GM12878 (cell line): ENCODE measurements at regions not wholly inside any gene's neighbourhood (a gene's known extent, or its start where the extent isn't known, plus 50 kb on each side); places are given as distances from the start of the nearest gene placed in this dataset.

Experiments used
- ATAC-seq: fragments of 200-7000 bp; cut with Tn5 transposase; 3 replicates; pipeline ENCODE4 v1.9.1; 2020; ENCODE audit warnings: mild to moderate bottlenecking, moderate library complexity
- BruUV-seq: library from RNA; stranded (reverse); fragments of 400-500 nt; replicated peaks from 2 replicates; lab custom pipeline; 2021; lab: Mats Ljungman, UMichigan
- CTCF ChIA-PET: fragments of 300-600 bp; sonication (Branson Sonifier 250); formaldehyde crosslinking; extraction: SDS; loops from one replicate; lab custom pipeline; 2021; ENCODE audit warnings: inconsistent platforms; lab: Yijun Ruan, JAX
- POLR2A ChIA-PET: fragments of 350-600 bp; formaldehyde crosslinking; extraction: SDS; loops from one replicate; lab custom pipeline; 2021; ENCODE audit warnings: inconsistent platforms; lab: Charles Lee
- RAD21 ChIA-PET: fragments of 300-600 bp; sonication (Branson Sonifier 250); formaldehyde crosslinking; loops from one replicate; lab custom pipeline; 2023; ENCODE audit warnings: antibody characterized with exemption; ENCODE audit not compliant: unreplicated experiment; lab: Charles Lee
- SMC1A ChIA-PET: fragments of 300-600 bp; sonication (Branson Sonifier 250); formaldehyde crosslinking; loops from one replicate; lab custom pipeline; 2023; ENCODE audit not compliant: unreplicated experiment, uncharacterized antibody; lab: Charles Lee
- DNase-seq: peaks from one replicate; pipeline ENCODE4 v3.0.0-alpha.2; 2011; ENCODE audit warnings: low read depth, low spot score
- FAIRE-seq: peaks from 3 replicates; lab custom pipeline; 2011; peaks lifted over from hg19 to GRCh38; lab: Jason Lieb, UNC
- H2AFZ ChIP-seq: 2 replicates; pipeline ENCODE4 v1.6.0; 2011; ENCODE audit warnings: low read depth, low read length, control low read depth; ENCODE audit not compliant: control insufficient read depth
- H3K27ac ChIP-seq: 2 replicates; pipeline ENCODE4 v1.5.1; 2011; ENCODE audit warnings: control low read depth; ENCODE audit not compliant: control insufficient read depth, insufficient read depth
- H3K27me3 ChIP-seq, 2 experiments: replicated peaks in 1 of 2; 2 replicates each; pipeline versions ENCODE4 v1.6.0 to v1.6.1; 2011; ENCODE audit warnings: low read length in 1 of 2; ENCODE audit not compliant: control insufficient read depth in 2 of 2, insufficient read depth in 2 of 2
- H3K36me3 ChIP-seq, 2 experiments: 2 replicates each; pipeline ENCODE4 v1.5.1; 2011; ENCODE audit warnings: low read length in 1 of 2; ENCODE audit not compliant: control insufficient read depth in 2 of 2, insufficient read depth in 2 of 2
- H3K4me1 ChIP-seq: 2 replicates; pipeline ENCODE4 v1.6.1; 2011; ENCODE audit warnings: mild to moderate bottlenecking, low read length, moderate library complexity, mixed read lengths; ENCODE audit not compliant: control insufficient read depth, insufficient read depth
- H3K4me2 ChIP-seq: 2 replicates; pipeline ENCODE4 v1.6.0; 2011; ENCODE audit warnings: control low read depth; ENCODE audit not compliant: control insufficient read depth, insufficient read depth
- H3K4me3 ChIP-seq: fragments of 200-600 bp; sonication (generic); 2 replicates; pipeline ENCODE4 v1.5.1; 2016
- H3K79me2 ChIP-seq: 2 replicates; pipeline ENCODE4 v1.6.0; 2011; ENCODE audit warnings: low read length; ENCODE audit not compliant: control insufficient read depth, insufficient read depth
- H3K9ac ChIP-seq: 2 replicates; pipeline ENCODE4 v1.8.0; 2011; ENCODE audit warnings: low read length, control low read depth, mixed read lengths; ENCODE audit not compliant: control insufficient read depth, insufficient read depth
- H3K9me3 ChIP-seq: replicated peaks from 3 replicates; pipeline ENCODE4 v1.5.1; 2011; ENCODE audit warnings: mild to moderate bottlenecking, low read length; ENCODE audit not compliant: control insufficient read depth, insufficient read depth
- H4K20me1 ChIP-seq: 2 replicates; pipeline ENCODE4 v1.6.0; 2011; ENCODE audit not compliant: control insufficient read depth, insufficient read depth
- CREB1 ChIP-seq: IDR thresholded peaks from 2 replicates; pipeline ENCODE4 v1.6.1; 2012; ENCODE audit warnings: low read depth, mild to moderate bottlenecking, inconsistent platforms
- JUNB ChIP-seq: IDR thresholded peaks from 2 replicates; pipeline ENCODE4 v1.6.1; 2016; ENCODE audit warnings: antibody characterized with exemption, mild to moderate bottlenecking
- NR2F1 ChIP-seq: fragments of 450-650 bp; conservative IDR thresholded peaks from 2 replicates; pipeline ENCODE4 v1.6.1; 2017; ENCODE audit warnings: mild to moderate bottlenecking
- POLR2AphosphoS2 ChIP-seq: IDR thresholded peaks from 2 replicates; pipeline ENCODE4 v1.6.1; 2011; ENCODE audit warnings: low read depth, mild to moderate bottlenecking, low read length, improper control_type of control experiment, moderate library complexity
- RBBP5 ChIP-seq: fragments of 200-600 bp; sonication (generic); conservative IDR thresholded peaks from 2 replicates; pipeline ENCODE4 v1.6.1; 2016
- RFX5 ChIP-seq: IDR thresholded peaks from 2 replicates; pipeline ENCODE4 v1.6.1; 2011; ENCODE audit warnings: low read depth, low read length, improper control_type of control experiment
- TARDBP ChIP-seq: IDR thresholded peaks from 2 replicates; pipeline ENCODE4 v1.6.1; 2016; ENCODE audit warnings: borderline replicate concordance
- ZBTB4 ChIP-seq: fragments of 450-650 bp; formaldehyde crosslinking; IDR thresholded peaks from 2 replicates; pipeline ENCODE4 v1.4.0; 2022; ENCODE audit warnings: mild to moderate bottlenecking, moderate library complexity
- ZNF217 ChIP-seq: fragments of 450-650 bp; IDR thresholded peaks from 2 replicates; pipeline ENCODE4 v1.6.1; 2017; ENCODE audit warnings: antibody characterized with exemption, mild to moderate bottlenecking
- WGBS: methylation state at CpG from one replicate; pipeline ENCODE4 v1.1.6; 2016; ENCODE audit warnings: low lambda C conversion rate; ENCODE audit not compliant: insufficient replicate concordance, insufficient coverage; ENCODE audit errors: missing lambda C conversion rate; 5-methylcytosine and 5-hydroxymethylcytosine counted together
- in situ Hi-C: fragments of 300-500 bp; cut with MboI; formaldehyde crosslinking; loops from 9 replicates; pipeline ENCODE4 v1.14.3; 2018; ENCODE audit warnings: mixed read lengths
- intact Hi-C: fragments of 100-400 bp; cut with micrococcal nuclease; formaldehyde crosslinking; loops from one replicate; pipeline ENCODE4 v1.14.2; 2022; ENCODE audit not compliant: unreplicated experiment
- TF ChIP-seq, protein P1 (sequence below): fragments of 150-350 bp; IDR thresholded peaks from 2 replicates; pipeline ENCODE4 v1.6.1; 2016; ENCODE audit warnings: low read depth, low read length

DNA sequence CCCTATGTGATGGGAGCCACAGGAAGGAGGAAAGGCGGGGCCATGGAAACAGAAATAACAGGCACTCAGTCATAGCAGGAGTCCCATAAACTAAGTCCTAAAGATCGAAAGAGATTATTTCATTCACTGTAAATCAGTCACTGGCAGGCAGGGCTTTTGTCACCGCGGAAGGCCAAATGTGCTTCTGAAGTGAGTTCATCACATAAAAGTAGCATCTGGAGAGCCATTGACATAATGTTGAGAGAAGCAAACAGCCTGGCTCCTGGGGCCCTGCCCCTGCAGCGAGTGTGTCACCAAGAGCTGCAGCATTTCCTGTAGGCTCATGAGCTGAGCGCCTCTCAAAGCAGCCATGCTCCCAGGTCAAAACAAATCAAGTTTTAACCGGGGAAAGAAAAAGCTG is 476.2 kb downstream of the HAPSTR1 start:
- POLR2A ChIA-PET = no interaction called here
- intact Hi-C loops (no loop called here), in situ Hi-C loops (no loop called here)
- no peak overlapping the region for H3K27ac ChIP-seq
- BruUV-seq = no TSS peak
- no peak overlapping the region for H3K9ac ChIP-seq
- H3K36me3 ChIP-seq = no peaks in the 10 kb centered on the region
- DNase-seq = no peak
- H2AFZ ChIP-seq = no peak overlapping the region; the same call in 1 of the 2 replicates
- no peaks in the 10 kb centered on the region for H3K4me1 ChIP-seq
- no peak for FAIRE-seq
- SMC1A ChIA-PET = no interaction called here
- TF ChIP-seq ZBTB4 (CRISPR knock-in tag) (no peak), JUNB (peak; percentile 47; the same call in 1 of the 2 replicates), RFX5 (no peak)
- no peaks in the 10 kb centered on the region for H4K20me1 ChIP-seq
- ATAC-seq = no peak; the same call in 2 of the 3 replicates
- 26% methylated on average over 7 of the region's 7 CpGs for WGBS
- H3K79me2 ChIP-seq = no peaks in the 10 kb centered on the region
- H3K27me3 ChIP-seq = no peaks in the 10 kb centered on the region
- RAD21 ChIA-PET = no interaction called here
- no peak overlapping the region for H3K4me3 ChIP-seq
- CTCF ChIA-PET = no interaction called here
- H3K4me2 ChIP-seq = no peak overlapping the region
- H3K9me3 ChIP-seq = no peaks in the 10 kb centered on the region

- intact Hi-C loops = no loop called here
- no peak overlapping the region for H3K9ac ChIP-seq
- no peaks in the 10 kb centered on the region for H3K9me3 ChIP-seq
- no TSS peak for BruUV-seq
- ChIA-PET POLR2A (no interaction called here), CTCF (no interaction called here), SMC1A (no interaction called here), RAD21 (no interaction called here)
- WGBS = 0% methylated on average over 2 of the region's 2 CpGs
- H3K27me3 ChIP-seq = no peaks in the 10 kb centered on the region
- FAIRE-seq (no peak), ATAC-seq (no peak), DNase-seq (no peak)
- H3K27ac ChIP-seq = no peak overlapping the region
- H3K4me2 ChIP-seq = no peak overlapping the region
- no peaks in the 10 kb centered on the region for H3K36me3 ChIP-seq
- H3K4me1 ChIP-seq = no peaks in the 10 kb centered on the region
- no peak overlapping the region for H2AFZ ChIP-seq
- no peak overlapping the region for H3K4me3 ChIP-seq
- H3K79me2 ChIP-seq = no peaks in the 10 kb centered on the region
- H4K20me1 ChIP-seq = no peaks in the 10 kb centered on the region
- in situ Hi-C loops = no loop called here
- TF ChIP-seq RBBP5 (no peak), CREB1 (no peak), TARDBP (no peak), NR2F1 (no peak), POLR2AphosphoS2 (no peak), ZNF217 (no peak)
- TF ChIP-seq, protein P1, sequence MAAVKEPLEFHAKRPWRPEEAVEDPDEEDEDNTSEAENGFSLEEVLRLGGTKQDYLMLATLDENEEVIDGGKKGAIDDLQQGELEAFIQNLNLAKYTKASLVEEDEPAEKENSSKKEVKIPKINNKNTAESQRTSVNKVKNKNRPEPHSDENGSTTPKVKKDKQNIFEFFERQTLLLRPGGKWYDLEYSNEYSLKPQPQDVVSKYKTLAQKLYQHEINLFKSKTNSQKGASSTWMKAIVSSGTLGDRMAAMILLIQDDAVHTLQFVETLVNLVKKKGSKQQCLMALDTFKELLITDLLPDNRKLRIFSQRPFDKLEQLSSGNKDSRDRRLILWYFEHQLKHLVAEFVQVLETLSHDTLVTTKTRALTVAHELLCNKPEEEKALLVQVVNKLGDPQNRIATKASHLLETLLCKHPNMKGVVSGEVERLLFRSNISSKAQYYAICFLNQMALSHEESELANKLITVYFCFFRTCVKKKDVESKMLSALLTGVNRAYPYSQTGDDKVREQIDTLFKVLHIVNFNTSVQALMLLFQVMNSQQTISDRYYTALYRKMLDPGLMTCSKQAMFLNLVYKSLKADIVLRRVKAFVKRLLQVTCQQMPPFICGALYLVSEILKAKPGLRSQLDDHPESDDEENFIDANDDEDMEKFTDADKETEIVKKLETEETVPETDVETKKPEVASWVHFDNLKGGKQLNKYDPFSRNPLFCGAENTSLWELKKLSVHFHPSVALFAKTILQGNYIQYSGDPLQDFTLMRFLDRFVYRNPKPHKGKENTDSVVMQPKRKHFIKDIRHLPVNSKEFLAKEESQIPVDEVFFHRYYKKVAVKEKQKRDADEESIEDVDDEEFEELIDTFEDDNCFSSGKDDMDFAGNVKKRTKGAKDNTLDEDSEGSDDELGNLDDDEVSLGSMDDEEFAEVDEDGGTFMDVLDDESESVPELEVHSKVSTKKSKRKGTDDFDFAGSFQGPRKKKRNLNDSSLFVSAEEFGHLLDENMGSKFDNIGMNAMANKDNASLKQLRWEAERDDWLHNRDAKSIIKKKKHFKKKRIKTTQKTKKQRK = no peak
Measured at GRCh38 chr16:9568261-9568660, 476.8 kb downstream of the HAPSTR1 start.
